B cell (primary cell): ENCODE measurements at regions not wholly inside any gene's neighbourhood (a gene's known extent, or its start where the extent isn't known, plus 50 kb on each side); places are given as distances from the start of the nearest gene placed in this dataset.

Experiments
- EZH2 ChIP-seq: IDR thresholded peaks from 2 replicates; pipeline ENCODE4 v1.6.1; 2012; ENCODE audit warnings: borderline replicate concordance, low read depth, mild to moderate bottlenecking, moderate library complexity, low read length; ENCODE audit not compliant: insufficient read depth, poor library complexity, severe bottlenecking
- TF ChIP-seq, protein P1 (sequence below): fragments of 200-600 bp; IDR thresholded peaks from one replicate; pipeline ENCODE4 v1.8.0; 2022; ENCODE audit warnings: antibody characterized with exemption, mild to moderate bottlenecking

DNA sequence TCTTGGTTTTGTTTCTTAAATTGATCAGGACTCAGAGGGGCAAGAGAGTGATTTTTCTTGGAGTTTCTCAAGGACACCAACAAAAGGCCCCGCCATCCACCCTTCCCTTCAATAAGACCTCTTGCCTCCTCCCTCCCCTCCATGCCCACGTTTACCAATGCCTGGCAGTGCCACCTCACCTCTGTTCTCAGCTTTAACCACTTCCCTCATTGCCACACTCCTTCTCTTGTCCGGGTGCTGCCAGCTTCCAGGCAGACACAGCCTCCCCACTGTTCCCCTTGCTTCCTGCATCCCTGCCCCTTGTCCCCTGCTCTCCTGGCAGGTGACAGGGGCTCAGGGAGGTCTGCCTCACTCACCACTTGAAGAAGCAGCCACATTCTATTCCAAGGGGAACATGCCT, 90.8 kb downstream of the LHX2 start:
- TF ChIP-seq, protein P1, sequence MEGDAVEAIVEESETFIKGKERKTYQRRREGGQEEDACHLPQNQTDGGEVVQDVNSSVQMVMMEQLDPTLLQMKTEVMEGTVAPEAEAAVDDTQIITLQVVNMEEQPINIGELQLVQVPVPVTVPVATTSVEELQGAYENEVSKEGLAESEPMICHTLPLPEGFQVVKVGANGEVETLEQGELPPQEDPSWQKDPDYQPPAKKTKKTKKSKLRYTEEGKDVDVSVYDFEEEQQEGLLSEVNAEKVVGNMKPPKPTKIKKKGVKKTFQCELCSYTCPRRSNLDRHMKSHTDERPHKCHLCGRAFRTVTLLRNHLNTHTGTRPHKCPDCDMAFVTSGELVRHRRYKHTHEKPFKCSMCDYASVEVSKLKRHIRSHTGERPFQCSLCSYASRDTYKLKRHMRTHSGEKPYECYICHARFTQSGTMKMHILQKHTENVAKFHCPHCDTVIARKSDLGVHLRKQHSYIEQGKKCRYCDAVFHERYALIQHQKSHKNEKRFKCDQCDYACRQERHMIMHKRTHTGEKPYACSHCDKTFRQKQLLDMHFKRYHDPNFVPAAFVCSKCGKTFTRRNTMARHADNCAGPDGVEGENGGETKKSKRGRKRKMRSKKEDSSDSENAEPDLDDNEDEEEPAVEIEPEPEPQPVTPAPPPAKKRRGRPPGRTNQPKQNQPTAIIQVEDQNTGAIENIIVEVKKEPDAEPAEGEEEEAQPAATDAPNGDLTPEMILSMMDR: no peak
- no peak for TF ChIP-seq EZH2
